ENCODE measurements at regions not wholly inside any gene's neighbourhood (a gene's known extent, or its start where the extent isn't known, plus 50 kb on each side); places are given as distances from the start of the nearest gene placed in this dataset.

GRCh38 chr6:2439082-2439481, 193.7 kb upstream of the GMDS start:
- CTCF ChIA-PET: interaction anchor here (1.6 kb wide), 1 partner anchor 10 kb away, joined by 3 read pairs; no protein-coding TSS in a partner anchor
- POLR2A ChIA-PET: no interaction called here

GRCh38 chr6:2436410-2437154, 191.2 kb upstream of the GMDS start:
- ChIA-PET CTCF (no interaction called here), POLR2A (no interaction called here)

GRCh38 chr6:2435323-2435722, 189.9 kb upstream of the GMDS start:
- CTCF ChIA-PET: interaction anchor here (1.0 kb wide), 1 partner anchor 10 kb away, joined by 3 read pairs; no protein-coding TSS in a partner anchor
- POLR2A ChIA-PET: no interaction called here

GRCh38 chr6:2434912-2435311, 189.5 kb upstream of the GMDS start:
- CTCF ChIA-PET: interaction anchor here (1.0 kb wide), 1 partner anchor 10 kb away, joined by 3 read pairs; no protein-coding TSS in a partner anchor
- POLR2A ChIA-PET: no interaction called here

GRCh38 chr6:2434116-2434515, 188.7 kb upstream of the GMDS start:
- CTCF ChIA-PET: interaction anchor here (0.8 kb wide), 1 partner anchor 14 kb away, joined by 3 read pairs; no protein-coding TSS in a partner anchor

GRCh38 chr6:2433711-2434110, 188.3 kb upstream of the GMDS start:
- ChIA-PET POLR2A (no interaction called here), CTCF (interaction anchor here (0.8 kb wide), 1 partner anchor 15 kb away, joined by 3 read pairs; no protein-coding TSS in a partner anchor)

More at GRCh38 chr6:2434116-2434515, 188.7 kb upstream of the GMDS start:
- POLR2A ChIA-PET: no interaction called here

GRCh38 chr6:2433266-2433665, 187.9 kb upstream of the GMDS start:
- CTCF ChIA-PET: interaction anchor here (0.8 kb wide), 1 partner anchor 15 kb away, joined by 3 read pairs; no protein-coding TSS in a partner anchor

GRCh38 chr6:2432292-2432691, 186.9 kb upstream of the GMDS start:
- ChIA-PET CTCF (no interaction called here), POLR2A (no interaction called here)

More at GRCh38 chr6:2433266-2433665, 187.9 kb upstream of the GMDS start:
- POLR2A ChIA-PET: no interaction called here

- CTCF ChIA-PET: no interaction called here
Measured at GRCh38 chr6:2430612-2431011, 185.2 kb upstream of the GMDS start.

GRCh38 chr6:2429460-2429859, 184.1 kb upstream of the GMDS start:
- ChIA-PET POLR2A (no interaction called here), CTCF (no interaction called here)

More at GRCh38 chr6:2430612-2431011, 185.2 kb upstream of the GMDS start:
- POLR2A ChIA-PET: no interaction called here

GRCh38 chr6:2429032-2429431, 183.6 kb upstream of the GMDS start:
- POLR2A ChIA-PET: no interaction called here
- CTCF ChIA-PET: no interaction called here

- POLR2A ChIA-PET: no interaction called here
- CTCF ChIA-PET: no interaction called here
Measured at GRCh38 chr6:2426561-2427340, 181.3 kb upstream of the GMDS start.

- ChIA-PET CTCF (no interaction called here), POLR2A (no interaction called here)
Measured at GRCh38 chr6:2416128-2416712, 170.8 kb upstream of the GMDS start.

GRCh38 chr6:2414885-2415547, 169.6 kb upstream of the GMDS start:
- POLR2A ChIA-PET: no interaction called here
- CTCF ChIA-PET: no interaction called here

GRCh38 chr6:2412731-2413130, 167.3 kb upstream of the GMDS start:
- CTCF ChIA-PET: no interaction called here
- POLR2A ChIA-PET: no interaction called here

- CTCF ChIA-PET: no interaction called here
Measured at GRCh38 chr6:2410656-2411380, 165.4 kb upstream of the GMDS start.

GRCh38 chr6:2407525-2407924, 162.1 kb upstream of the GMDS start:
- CTCF ChIA-PET: interaction anchor here (0.5 kb wide), 1 partner anchor 825 kb away, joined by 3 read pairs; no protein-coding TSS in a partner anchor

More at GRCh38 chr6:2410656-2411380, 165.4 kb upstream of the GMDS start:
- POLR2A ChIA-PET: no interaction called here

GRCh38 chr6:2404211-2404929, 159.0 kb upstream of the GMDS start:
- POLR2A ChIA-PET: no interaction called here
- CTCF ChIA-PET: no interaction called here

More at GRCh38 chr6:2407525-2407924, 162.1 kb upstream of the GMDS start:
- POLR2A ChIA-PET: no interaction called here

- CTCF ChIA-PET: no interaction called here
- POLR2A ChIA-PET: no interaction called here
Measured at GRCh38 chr6:2403546-2403945, 158.1 kb upstream of the GMDS start.

Data from activated CD8-positive, alpha-beta memory T cell treated with anti-CD3 and anti-CD28 coated beads for 36 hours (primary cell).